ENCODE measurements at regions not wholly inside any gene's neighbourhood (a gene's known extent, or its start where the extent isn't known, plus 50 kb on each side); places are given as distances from the start of the nearest gene placed in this dataset.

DNA sequence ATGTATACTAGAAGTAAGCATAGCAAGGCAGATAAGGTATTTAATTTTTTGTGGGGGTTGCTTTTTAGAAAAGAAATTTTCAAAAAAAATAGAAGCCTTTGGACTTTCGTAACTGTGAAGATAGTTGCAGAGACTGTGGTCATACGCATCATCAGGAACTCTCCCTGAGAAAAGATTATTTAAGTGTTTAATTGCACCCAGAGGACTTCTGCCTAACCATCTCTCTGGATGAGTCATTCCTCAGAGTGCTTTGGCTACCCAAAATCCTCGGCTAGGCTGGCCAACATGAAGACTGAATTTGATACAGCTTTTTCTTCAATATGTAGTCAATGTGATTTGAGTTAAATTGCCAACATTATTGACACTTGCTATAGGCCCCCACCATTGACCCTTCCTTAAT lies 296.4 kb downstream of the TLR4 start:
- intact Hi-C loops (cut with DNase I) = no loop called here
- Histone ChIP-seq H3K9me3 (no peaks in the 10 kb centered on the region), H3K27ac (no peak overlapping the region), H3K4me1 (no peaks in the 10 kb centered on the region), H3K27me3 (no peaks in the 10 kb centered on the region), H3K36me3 (no peaks in the 10 kb centered on the region), H3K4me3 (no peak overlapping the region)
- DNase-seq = no peak
- WGBS, 2 donors = 88 to 92% methylated on average over 3 of the region's 3 CpGs
- no peak for TF ChIP-seq POLR2AphosphoS5 (IDR thresholded peaks at IDR 0.05)
- TF ChIP-seq POLR2A (IDR thresholded peaks at IDR 0.05) = no peak
- no peak for TF ChIP-seq EP300 (IDR thresholded peaks at IDR 0.05)
- TF ChIP-seq, protein P1, sequence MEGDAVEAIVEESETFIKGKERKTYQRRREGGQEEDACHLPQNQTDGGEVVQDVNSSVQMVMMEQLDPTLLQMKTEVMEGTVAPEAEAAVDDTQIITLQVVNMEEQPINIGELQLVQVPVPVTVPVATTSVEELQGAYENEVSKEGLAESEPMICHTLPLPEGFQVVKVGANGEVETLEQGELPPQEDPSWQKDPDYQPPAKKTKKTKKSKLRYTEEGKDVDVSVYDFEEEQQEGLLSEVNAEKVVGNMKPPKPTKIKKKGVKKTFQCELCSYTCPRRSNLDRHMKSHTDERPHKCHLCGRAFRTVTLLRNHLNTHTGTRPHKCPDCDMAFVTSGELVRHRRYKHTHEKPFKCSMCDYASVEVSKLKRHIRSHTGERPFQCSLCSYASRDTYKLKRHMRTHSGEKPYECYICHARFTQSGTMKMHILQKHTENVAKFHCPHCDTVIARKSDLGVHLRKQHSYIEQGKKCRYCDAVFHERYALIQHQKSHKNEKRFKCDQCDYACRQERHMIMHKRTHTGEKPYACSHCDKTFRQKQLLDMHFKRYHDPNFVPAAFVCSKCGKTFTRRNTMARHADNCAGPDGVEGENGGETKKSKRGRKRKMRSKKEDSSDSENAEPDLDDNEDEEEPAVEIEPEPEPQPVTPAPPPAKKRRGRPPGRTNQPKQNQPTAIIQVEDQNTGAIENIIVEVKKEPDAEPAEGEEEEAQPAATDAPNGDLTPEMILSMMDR (IDR thresholded peaks at IDR 0.05) = no peak

DNA sequence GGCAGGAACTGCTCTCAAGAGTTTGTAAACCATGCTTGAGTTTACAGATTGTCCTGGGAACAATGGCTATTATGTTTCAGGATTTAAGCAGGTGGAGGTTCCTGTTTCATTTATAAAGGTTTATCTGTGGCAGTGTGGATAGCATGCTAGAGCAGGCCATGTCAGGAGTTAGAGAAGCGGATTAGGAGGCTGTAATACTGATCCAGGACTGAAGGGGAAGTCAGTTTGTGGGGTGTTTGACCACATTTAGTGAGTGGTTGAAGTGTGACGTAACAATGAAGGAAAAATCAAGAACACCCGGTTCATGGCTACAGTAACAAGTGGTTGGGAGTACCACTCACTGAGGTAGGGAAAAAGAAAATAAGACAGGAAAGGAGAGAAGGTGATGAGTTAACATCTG lies 299.0 kb downstream of the TLR4 start:
- 50 to 56% methylated on average over 3 of the region's 3 CpGs for WGBS, 2 donors
- no peak for TF ChIP-seq POLR2A (IDR thresholded peaks at IDR 0.05)
- TF ChIP-seq POLR2AphosphoS5 (IDR thresholded peaks at IDR 0.05) = no peak
- TF ChIP-seq EP300 (IDR thresholded peaks at IDR 0.05) = no peak
- TF ChIP-seq, protein P1 (IDR thresholded peaks at IDR 0.05) = no peak
- Histone ChIP-seq H3K4me3 (no peak overlapping the region), H3K36me3 (no peaks in the 10 kb centered on the region), H3K9me3 (no peaks in the 10 kb centered on the region), H3K27me3 (no peaks in the 10 kb centered on the region), H3K27ac (no peak overlapping the region), H3K4me1 (no peaks in the 10 kb centered on the region)
- intact Hi-C loops (cut with DNase I) = no loop called here
- DNase-seq = no peak

DNA sequence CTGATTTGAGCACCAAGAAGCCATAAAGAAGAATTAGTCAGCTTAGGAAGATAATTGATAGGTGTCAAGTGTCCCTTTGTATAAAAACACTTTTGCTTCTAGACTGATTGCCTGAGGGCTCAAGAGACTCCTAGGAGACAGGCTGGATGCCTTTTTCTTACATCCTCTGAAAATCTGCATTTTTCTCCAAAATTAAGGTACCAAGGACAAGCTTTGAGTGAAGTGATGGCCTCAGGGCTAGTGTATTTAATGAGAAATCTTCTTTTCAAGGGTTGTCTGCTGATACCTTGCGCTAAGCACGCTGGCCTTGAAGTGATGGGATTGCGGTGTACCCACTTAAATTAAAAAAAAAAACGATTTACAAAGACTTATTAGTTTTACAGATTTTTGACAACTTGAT lies 304.0 kb downstream of the TLR4 start:
- DNase-seq = no peak
- TF ChIP-seq POLR2AphosphoS5 (IDR thresholded peaks at IDR 0.05) (no peak), POLR2A (IDR thresholded peaks at IDR 0.05) (no peak), EP300 (IDR thresholded peaks at IDR 0.05) (no peak)
- TF ChIP-seq, protein P1 (IDR thresholded peaks at IDR 0.05) = no peak
- H3K27ac ChIP-seq = no peak overlapping the region
- WGBS, 2 donors = 74 to 77% methylated on average over 4 of the region's 4 CpGs
- no peaks in the 10 kb centered on the region for H3K4me1 ChIP-seq
- no peaks in the 10 kb centered on the region for H3K27me3 ChIP-seq
- H3K4me3 ChIP-seq = no peak overlapping the region
- intact Hi-C loops (cut with DNase I) = no loop called here
- H3K36me3 ChIP-seq = no peaks in the 10 kb centered on the region
- no peaks in the 10 kb centered on the region for H3K9me3 ChIP-seq

DNA sequence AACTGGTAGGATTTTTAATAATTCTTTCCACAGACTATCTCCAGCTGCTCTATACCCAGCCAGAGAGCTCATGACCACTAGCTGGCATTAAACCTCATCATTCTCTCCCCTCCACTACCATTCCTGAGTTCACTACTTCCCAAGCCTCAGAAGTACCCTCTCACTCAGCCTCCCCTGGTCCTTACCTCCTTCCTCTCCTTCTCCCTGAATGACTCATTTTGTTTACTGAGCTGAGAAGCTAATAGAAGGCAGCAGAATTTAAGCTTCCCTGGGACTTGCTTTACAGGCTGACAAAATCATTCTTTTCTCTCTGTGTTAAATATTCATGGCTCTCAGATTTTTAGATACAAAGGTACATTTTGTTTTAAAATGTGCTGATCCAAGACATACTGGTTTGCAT lies 305.4 kb downstream of the TLR4 start:
- intact Hi-C loops (cut with DNase I) = no loop called here
- Histone ChIP-seq H3K4me1 (no peaks in the 10 kb centered on the region), H3K4me3 (no peak overlapping the region), H3K27ac (no peak overlapping the region), H3K27me3 (no peaks in the 10 kb centered on the region), H3K36me3 (no peaks in the 10 kb centered on the region), H3K9me3 (no peaks in the 10 kb centered on the region)
- no peak for DNase-seq
- TF ChIP-seq, protein P1 (IDR thresholded peaks at IDR 0.05) = no peak
- TF ChIP-seq POLR2A (IDR thresholded peaks at IDR 0.05) = no peak
- TF ChIP-seq EP300 (IDR thresholded peaks at IDR 0.05) = no peak
- no peak for TF ChIP-seq POLR2AphosphoS5 (IDR thresholded peaks at IDR 0.05)

DNA sequence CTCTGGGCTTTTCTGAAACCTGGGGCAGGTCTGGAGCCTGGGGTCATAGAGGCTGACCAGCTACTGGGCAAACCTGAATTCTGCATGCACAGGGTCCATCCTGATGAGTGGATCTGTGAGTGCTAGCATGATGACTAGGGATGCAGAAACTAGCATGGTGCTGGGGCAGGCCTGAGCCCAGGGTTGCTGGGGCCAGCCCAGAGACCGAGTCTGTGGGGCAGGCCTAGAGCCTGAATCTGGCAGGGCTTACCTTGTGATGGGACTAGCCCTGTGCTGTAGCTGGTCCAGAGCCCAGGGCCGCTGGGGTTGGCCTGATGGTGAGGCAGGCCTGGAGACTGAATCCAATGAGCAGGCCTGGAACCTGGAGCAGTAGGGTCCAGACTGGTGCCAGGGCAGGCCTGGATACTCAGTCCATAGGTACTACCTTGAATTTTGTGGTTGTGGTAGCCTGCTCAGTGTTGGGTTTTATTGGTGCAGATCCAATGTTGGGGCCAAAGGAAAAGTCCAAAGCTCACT lies 313.5 kb downstream of the TLR4 start:
- intact Hi-C loops (cut with DNase I) = no loop called here
- no peaks in the 10 kb centered on the region for H3K36me3 ChIP-seq
- H3K27ac ChIP-seq = no peak overlapping the region
- no peaks in the 10 kb centered on the region for H3K4me1 ChIP-seq
- WGBS, 2 donors = 77 to 85% methylated on average over 2 of the region's 2 CpGs
- no peak overlapping the region for H3K4me3 ChIP-seq
- DNase-seq = no peak
- H3K9me3 ChIP-seq = no peaks in the 10 kb centered on the region
- TF ChIP-seq POLR2A (IDR thresholded peaks at IDR 0.05) = no peak
- no peak for TF ChIP-seq EP300 (IDR thresholded peaks at IDR 0.05)
- TF ChIP-seq, protein P1 (IDR thresholded peaks at IDR 0.05) = no peak
- no peak for TF ChIP-seq POLR2AphosphoS5 (IDR thresholded peaks at IDR 0.05)
- no peaks in the 10 kb centered on the region for H3K27me3 ChIP-seq
